Caco-2 (cell line): ENCODE measurements at regions not wholly inside any gene's neighbourhood (a gene's known extent, or its start where the extent isn't known, plus 50 kb on each side); places are given as distances from the start of the nearest gene placed in this dataset.

Experiments used
- BruUV-seq: library from RNA; stranded (reverse); fragments of 400-500 nt; replicated peaks from 2 replicates; lab custom pipeline; 2021; lab: Mats Ljungman, UMichigan
- CTCF ChIA-PET: fragments of 300-600 bp; sonication (Branson Sonifier 250); formaldehyde crosslinking; loops from one replicate; lab custom pipeline; 2022; ENCODE audit warnings: antibody characterized with exemption; lab: Charles Lee
- POLR2A ChIA-PET: fragments of 300-600 bp; sonication (Branson Sonifier 250); formaldehyde crosslinking; loops from one replicate; lab custom pipeline; 2022; ENCODE audit warnings: antibody characterized with exemption; lab: Charles Lee
- DNase-seq, 2 experiments: peaks; one replicate each; pipeline versions ENCODE4 v3.0.0 to v3.0.0-alpha.2; 2020 to 2022
- H3K27me3 ChIP-seq: replicated peaks from 2 replicates; pipeline ENCODE4 v1.6.0; 2011; ENCODE audit warnings: low read length; ENCODE audit not compliant: control insufficient read depth, insufficient read depth
- H3K36me3 ChIP-seq: 2 replicates; pipeline ENCODE4 v1.5.1; 2011; ENCODE audit warnings: low read length; ENCODE audit not compliant: control insufficient read depth, insufficient read depth
- H3K4me1 ChIP-seq: fragments of 250-450 bp; sonication (Bioruptor Pico); 2 replicates; pipeline ENCODE4 v1.5.1; 2020; ENCODE audit warnings: mild to moderate bottlenecking
- H3K4me3 ChIP-seq: 2 replicates; pipeline ENCODE4 v1.5.1; 2011; ENCODE audit warnings: low read depth, mild to moderate bottlenecking, control low read depth, low read length
- H3K9me3 ChIP-seq: fragments of 250-450 bp; sonication (Bioruptor Pico); 2 replicates; pipeline ENCODE4 v1.5.1; 2020; ENCODE audit warnings: mild to moderate bottlenecking, moderate library complexity
- H3K27ac Mint-ChIP-seq: one replicate; pipeline ENCODE4 v1.8.0; 2022; ENCODE audit warnings: mixed read lengths; ENCODE audit not compliant: unreplicated experiment
- H3K27me3 Mint-ChIP-seq: one replicate; pipeline ENCODE4 v1.8.0; 2022; ENCODE audit warnings: mixed read lengths; ENCODE audit not compliant: insufficient read depth, unreplicated experiment
- H3K36me3 Mint-ChIP-seq: one replicate; pipeline ENCODE4 v1.8.0; 2022; ENCODE audit warnings: mild to moderate bottlenecking, mixed read lengths; ENCODE audit not compliant: insufficient read depth, unreplicated experiment
- H3K4me1 Mint-ChIP-seq: one replicate; pipeline ENCODE4 v1.8.0; 2022; ENCODE audit warnings: low read depth, mixed read lengths; ENCODE audit not compliant: unreplicated experiment
- H3K4me3 Mint-ChIP-seq: one replicate; pipeline ENCODE4 v1.8.0; 2022; ENCODE audit warnings: mild to moderate bottlenecking, moderate library complexity, mixed read lengths; ENCODE audit not compliant: unreplicated experiment
- H3K9me3 Mint-ChIP-seq: one replicate; pipeline ENCODE4 v1.8.0; 2022; ENCODE audit warnings: mixed read lengths; ENCODE audit not compliant: unreplicated experiment
- CTCF ChIP-seq, 2 experiments: fragments of 200-600 bp in 1 of 2; IDR thresholded peaks; 1 replicate in 1 of 2; 2 replicates in 1 of 2; pipeline versions ENCODE4 v1.5.1 to v1.8.0; 2011 to 2022; ENCODE audit warnings: antibody characterized with exemption in 1 of 2, control low read depth in 1 of 2, inconsistent platforms in 1 of 2, low read depth in 1 of 2, low read length in 1 of 2, mild to moderate bottlenecking in 1 of 2, moderate library complexity in 1 of 2; ENCODE audit not compliant: insufficient read depth in 1 of 2, severe bottlenecking in 1 of 2, unreplicated experiment in 1 of 2
- intact Hi-C: fragments of 100-400 bp; cut with micrococcal nuclease; formaldehyde crosslinking; loops from one replicate; pipeline ENCODE4 v1.10.0; 2022; ENCODE audit not compliant: unreplicated experiment

DNA sequence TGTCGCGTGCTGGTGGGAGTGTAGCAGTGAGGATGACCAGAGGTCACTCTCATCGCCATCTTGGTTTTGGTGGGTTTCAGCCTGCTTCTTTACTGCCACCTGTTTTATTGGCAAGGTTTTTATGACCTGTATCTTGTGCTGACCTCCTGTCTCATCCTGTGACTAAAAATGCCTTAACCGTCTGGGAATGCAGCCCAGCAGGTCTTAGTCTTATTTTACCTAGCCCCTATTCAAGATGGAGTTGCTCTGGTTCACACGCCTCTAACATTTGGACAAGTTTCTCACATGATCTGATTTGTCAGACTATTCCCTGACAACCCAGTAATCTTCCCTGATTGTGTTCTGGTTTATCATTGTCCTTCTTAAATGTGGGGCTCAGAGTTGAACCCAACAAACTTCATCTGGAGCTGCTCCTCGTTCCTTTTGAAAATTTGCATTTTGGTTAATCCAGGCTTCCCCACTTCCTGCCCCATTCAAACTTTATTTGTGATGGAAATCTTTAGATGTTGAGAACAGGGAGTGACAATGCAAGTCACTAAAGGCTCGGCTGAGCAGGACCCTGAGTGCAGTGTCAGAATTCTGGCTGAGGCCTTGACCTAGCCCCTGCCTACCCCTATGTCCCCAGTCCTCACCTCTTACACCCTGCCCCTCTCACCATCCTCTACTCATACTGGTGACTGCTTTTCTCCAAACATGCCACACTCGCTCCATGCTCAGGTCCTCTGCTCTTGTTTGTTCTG lies 226.8 kb downstream of the STIM2 start:
- no peaks in the 10 kb centered on the region for H3K9me3 ChIP-seq
- no peaks in the 10 kb centered on the region for H3K36me3 Mint-ChIP-seq
- ChIA-PET CTCF (no interaction called here), POLR2A (no interaction called here)
- no peaks in the 10 kb centered on the region for H3K4me1 Mint-ChIP-seq
- no peak for TF ChIP-seq CTCF (IDR thresholded peaks at IDR 0.05; ENCODE audit: insufficient read depth in 1 of 2, low read depth in 1 of 2, low read length in 1 of 2, severe bottlenecking in 1 of 2, unreplicated experiment in 1 of 2)
- no peaks in the 10 kb centered on the region for H3K27me3 ChIP-seq
- no TSS peak for BruUV-seq
- DNase-seq = no peak
- H3K4me3 ChIP-seq = no peak overlapping the region
- no peak overlapping the region for H3K4me3 Mint-ChIP-seq
- H3K27me3 Mint-ChIP-seq = peaks cover 12% of the 10 kb centered on the region
- no peaks in the 10 kb centered on the region for H3K9me3 Mint-ChIP-seq
- H3K4me1 ChIP-seq = no peaks in the 10 kb centered on the region
- H3K36me3 ChIP-seq = no peaks in the 10 kb centered on the region
- no peak overlapping the region for H3K27ac Mint-ChIP-seq
- intact Hi-C loops = no loop called here

DNA sequence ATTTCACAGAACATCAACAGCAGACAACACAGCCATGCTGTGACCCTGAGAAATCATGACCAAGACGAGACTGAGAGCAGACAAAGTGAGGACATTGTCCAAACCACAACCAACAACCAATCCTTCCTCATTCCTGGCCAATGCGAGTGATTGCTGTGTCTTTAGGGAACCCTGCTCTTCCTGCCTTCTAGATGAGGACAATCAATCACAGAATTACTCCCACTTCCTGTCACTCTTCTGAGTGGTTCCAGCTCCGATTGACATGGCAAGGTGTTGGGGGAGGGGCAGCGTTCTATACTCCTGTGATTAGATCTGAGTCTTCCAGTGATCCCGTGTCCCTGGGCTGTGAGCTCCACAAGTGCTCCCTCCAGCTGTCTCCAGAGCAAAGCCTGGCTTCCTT lies 227.8 kb downstream of the STIM2 start:
- H3K36me3 ChIP-seq = no peaks in the 10 kb centered on the region
- POLR2A ChIA-PET = no interaction called here
- H3K4me3 ChIP-seq = no peak overlapping the region
- BruUV-seq = no TSS peak
- no peaks in the 10 kb centered on the region for H3K36me3 Mint-ChIP-seq
- no peaks in the 10 kb centered on the region for H3K4me1 Mint-ChIP-seq
- TF ChIP-seq CTCF (IDR thresholded peaks at IDR 0.05; ENCODE audit: insufficient read depth in 1 of 2, low read depth in 1 of 2, low read length in 1 of 2, severe bottlenecking in 1 of 2, unreplicated experiment in 1 of 2) = no peak
- no peaks in the 10 kb centered on the region for H3K27me3 ChIP-seq
- no peak for DNase-seq
- H3K9me3 ChIP-seq = no peaks in the 10 kb centered on the region
- no peaks in the 10 kb centered on the region for H3K4me1 ChIP-seq
- H3K9me3 Mint-ChIP-seq = no peaks in the 10 kb centered on the region
- peaks cover 12% of the 10 kb centered on the region for H3K27me3 Mint-ChIP-seq
- no peak overlapping the region for H3K27ac Mint-ChIP-seq
- CTCF ChIA-PET = no interaction called here
- intact Hi-C loops = no loop called here
- no peak overlapping the region for H3K4me3 Mint-ChIP-seq

DNA sequence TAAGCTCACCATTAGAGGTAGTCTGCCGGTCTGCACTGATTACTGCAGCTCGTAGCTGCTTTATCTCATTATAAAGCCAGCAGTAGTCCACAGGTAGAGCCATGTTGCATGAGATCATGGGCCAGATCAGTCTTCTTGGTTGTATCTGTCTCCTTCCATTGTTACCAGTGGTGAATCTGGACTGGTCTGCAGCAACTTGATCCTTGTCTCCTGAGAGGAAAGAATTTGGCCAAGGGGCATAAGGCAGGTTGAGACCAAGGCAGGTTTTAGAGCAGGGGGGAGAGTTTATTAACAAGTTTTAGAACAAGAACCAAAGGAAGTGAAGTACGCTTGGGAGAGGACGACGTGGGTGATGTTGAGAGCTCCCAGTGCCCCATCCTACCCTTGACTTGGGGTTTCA lies 228.5 kb downstream of the STIM2 start:
- Histone ChIP-seq H3K36me3 (no peaks in the 10 kb centered on the region), H3K4me3 (no peak overlapping the region), H3K4me1 (no peaks in the 10 kb centered on the region), H3K9me3 (no peaks in the 10 kb centered on the region), H3K27me3 (no peaks in the 10 kb centered on the region)
- Mint-ChIP-seq H3K36me3 (no peaks in the 10 kb centered on the region), H3K27ac (peak overlapping the region; percentile 36), H3K4me3 (no peak overlapping the region), H3K27me3 (peaks cover 8% of the 10 kb centered on the region), H3K4me1 (no peaks in the 10 kb centered on the region), H3K9me3 (no peaks in the 10 kb centered on the region)
- DNase-seq = no peak
- no peak for TF ChIP-seq CTCF (IDR thresholded peaks at IDR 0.05; ENCODE audit: insufficient read depth in 1 of 2, low read depth in 1 of 2, low read length in 1 of 2, severe bottlenecking in 1 of 2, unreplicated experiment in 1 of 2)
- no TSS peak for BruUV-seq
- POLR2A ChIA-PET = no interaction called here
- CTCF ChIA-PET = no interaction called here
- intact Hi-C loops = no loop called here
